Mesenchymal stem cell (in vitro differentiated cells and primary cell): ENCODE measurements at regions not wholly inside any gene's neighbourhood (a gene's known extent, or its start where the extent isn't known, plus 50 kb on each side); places are given as distances from the start of the nearest gene placed in this dataset.
"Not testable (repeated sequence)": the region's sequence is repeated elsewhere in the genome, so short reads cannot be mapped to it uniquely, and the experiment has no call there.

Source experiments
- DNase-seq: peaks from one replicate; pipeline ENCODE4 v3.0.0-alpha.2; 2013
- H2AFZ ChIP-seq: one replicate; pipeline ENCODE4 v1.6.1; 2013; ENCODE audit warnings: low read depth, mild to moderate bottlenecking, control low read depth, inconsistent platforms, low read length, moderate library complexity
- H2AK5ac ChIP-seq: 2 replicates; pipeline ENCODE4 v1.6.1; 2013; ENCODE audit warnings: low read length, moderate library complexity, mild to moderate bottlenecking, inconsistent platforms; ENCODE audit not compliant: severe bottlenecking
- H2BK120ac ChIP-seq: one replicate; pipeline ENCODE4 v1.6.1; 2013; ENCODE audit warnings: low read depth, mild to moderate bottlenecking, inconsistent platforms, low read length, moderate library complexity
- H2BK12ac ChIP-seq, 2 experiments: one replicate each; pipeline ENCODE4 v1.6.1; 2013; ENCODE audit warnings: inconsistent platforms in 2 of 2, low read length in 2 of 2, mild to moderate bottlenecking in 2 of 2, moderate library complexity in 2 of 2, control low read depth in 1 of 2
- H2BK15ac ChIP-seq: one replicate; pipeline ENCODE4 v1.6.1; 2013; ENCODE audit warnings: mild to moderate bottlenecking, low read depth, inconsistent platforms; ENCODE audit not compliant: poor library complexity, severe bottlenecking
- H2BK5ac ChIP-seq: 2 replicates; pipeline ENCODE4 v1.6.1; 2013; ENCODE audit warnings: low read depth, mild to moderate bottlenecking, low read length, control low read depth, inconsistent platforms; ENCODE audit not compliant: poor library complexity, severe bottlenecking
- H3K14ac ChIP-seq, 2 experiments: one replicate each; pipeline ENCODE4 v1.6.1; 2013; ENCODE audit warnings: inconsistent platforms in 2 of 2, low read length in 2 of 2, control low read depth in 1 of 2, mild to moderate bottlenecking in 1 of 2, moderate library complexity in 1 of 2
- H3K18ac ChIP-seq, 2 experiments: one replicate each; pipeline ENCODE4 v1.6.1; 2013; ENCODE audit warnings: inconsistent platforms in 2 of 2, low read length in 2 of 2, control low read depth in 1 of 2, low read depth in 1 of 2, mild to moderate bottlenecking in 1 of 2
- H3K23ac ChIP-seq, 2 experiments: one replicate each; pipeline ENCODE4 v1.6.1; 2013; ENCODE audit warnings: inconsistent platforms in 2 of 2, low read length in 2 of 2, mild to moderate bottlenecking in 2 of 2, moderate library complexity in 2 of 2, control low read depth in 1 of 2
- H3K27ac ChIP-seq: 2 replicates; pipeline ENCODE4 v1.5.1; 2013; ENCODE audit warnings: mild to moderate bottlenecking, moderate library complexity, low read length, control low read depth, inconsistent platforms; ENCODE audit not compliant: poor library complexity, severe bottlenecking
- H3K27me3 ChIP-seq, 2 experiments: 2 replicates each; pipeline versions ENCODE4 v1.6.1 to v1.7.0; 2013; ENCODE audit warnings: low read length in 2 of 2, mild to moderate bottlenecking in 2 of 2, moderate library complexity in 2 of 2, control low read depth in 1 of 2, inconsistent platforms in 1 of 2; ENCODE audit not compliant: control insufficient read depth in 1 of 2, insufficient read depth in 1 of 2
- H3K36me3 ChIP-seq, 2 experiments: 2 replicates each; pipeline versions ENCODE4 v1.6.1 to v1.7.0; 2013; ENCODE audit warnings: low read length in 2 of 2, control low read depth in 1 of 2, inconsistent platforms in 1 of 2, low read depth in 1 of 2, mild to moderate bottlenecking in 1 of 2; ENCODE audit not compliant: insufficient read depth in 2 of 2, control insufficient read depth in 1 of 2
- H3K4ac ChIP-seq, 2 experiments: one replicate each; pipeline ENCODE4 v1.6.1; 2013; ENCODE audit warnings: inconsistent platforms in 2 of 2, low read length in 2 of 2, mild to moderate bottlenecking in 2 of 2, moderate library complexity in 2 of 2, control low read depth in 1 of 2, low read depth in 1 of 2
- H3K4me1 ChIP-seq: 2 replicates; pipeline ENCODE4 v1.6.1; 2013; ENCODE audit warnings: low read depth, low read length, control low read depth; ENCODE audit not compliant: control insufficient read depth, insufficient read depth
- H3K4me2 ChIP-seq: 2 replicates; pipeline ENCODE4 v1.6.1; 2013; ENCODE audit warnings: low read length, mild to moderate bottlenecking, inconsistent platforms; ENCODE audit not compliant: poor library complexity, severe bottlenecking
- H3K4me3 ChIP-seq, 2 experiments: 2 replicates each; pipeline versions ENCODE4 v1.5.1 to v1.7.0; 2013; ENCODE audit warnings: low read length in 2 of 2, mild to moderate bottlenecking in 2 of 2, control low read depth in 1 of 2, low read depth in 1 of 2; ENCODE audit not compliant: insufficient read depth in 1 of 2
- H3K79me1 ChIP-seq: replicated peaks from 2 replicates; pipeline ENCODE4 v1.6.1; 2013; ENCODE audit warnings: mild to moderate bottlenecking, control low read depth, low read length, inconsistent platforms; ENCODE audit not compliant: poor library complexity, severe bottlenecking
- H3K9ac ChIP-seq: 2 replicates; pipeline ENCODE4 v1.7.0; 2013; ENCODE audit warnings: mild to moderate bottlenecking, low read length, moderate library complexity
- H3K9me3 ChIP-seq: 2 replicates; pipeline ENCODE4 v1.7.0; 2013; ENCODE audit warnings: mild to moderate bottlenecking, low read length; ENCODE audit not compliant: control insufficient read depth
- H4K8ac ChIP-seq: one replicate; pipeline ENCODE4 v1.6.1; 2013; ENCODE audit warnings: inconsistent platforms, mild to moderate bottlenecking, low read length, moderate library complexity
- H4K91ac ChIP-seq: one replicate; pipeline ENCODE4 v1.6.1; 2013; ENCODE audit warnings: mild to moderate bottlenecking, low read length, inconsistent platforms
- WGBS: methylation state at CpG from one replicate; pipeline ENCODE4 v1.1.7; 2013; ENCODE audit warnings: mixed read lengths; 5-methylcytosine and 5-hydroxymethylcytosine counted together

GRCh38 chr14:105703044-105703665 is 176.8 kb downstream of the TMEM121 start:
- not testable (repeated sequence) for H3K18ac ChIP-seq, H4K8ac ChIP-seq, H2BK120ac ChIP-seq, H2AK5ac ChIP-seq, H3K36me3 ChIP-seq, H3K23ac ChIP-seq, H3K27ac ChIP-seq, H4K91ac ChIP-seq, H2BK12ac ChIP-seq, H3K4me2 ChIP-seq, H3K14ac ChIP-seq, H3K9ac ChIP-seq, H3K4ac ChIP-seq, H3K27me3 ChIP-seq, H3K4me3 ChIP-seq, H2AFZ ChIP-seq, H2BK5ac ChIP-seq, H3K79me1 ChIP-seq, H2BK15ac ChIP-seq, H3K9me3 ChIP-seq, H3K4me1 ChIP-seq, DNase-seq
- 26% methylated on average over 5 of the region's 8 CpGs for WGBS

- H2BK15ac ChIP-seq, H3K4me2 ChIP-seq, H3K9ac ChIP-seq, H2BK120ac ChIP-seq, H3K4me1 ChIP-seq, H3K36me3 ChIP-seq, H4K91ac ChIP-seq, H3K27ac ChIP-seq, H3K9me3 ChIP-seq, H2BK12ac ChIP-seq, DNase-seq, H3K4me3 ChIP-seq, H3K79me1 ChIP-seq, H3K23ac ChIP-seq, H4K8ac ChIP-seq, H3K18ac ChIP-seq, H2AFZ ChIP-seq, H2AK5ac ChIP-seq, H2BK5ac ChIP-seq, H3K14ac ChIP-seq, H3K4ac ChIP-seq, H3K27me3 ChIP-seq: not testable (repeated sequence)
- 70% methylated on average over 4 of the region's 10 CpGs for WGBS
These were observed 177.7 kb downstream of the TMEM121 start for GRCh38 chr14:105704091-105704490.

DNA sequence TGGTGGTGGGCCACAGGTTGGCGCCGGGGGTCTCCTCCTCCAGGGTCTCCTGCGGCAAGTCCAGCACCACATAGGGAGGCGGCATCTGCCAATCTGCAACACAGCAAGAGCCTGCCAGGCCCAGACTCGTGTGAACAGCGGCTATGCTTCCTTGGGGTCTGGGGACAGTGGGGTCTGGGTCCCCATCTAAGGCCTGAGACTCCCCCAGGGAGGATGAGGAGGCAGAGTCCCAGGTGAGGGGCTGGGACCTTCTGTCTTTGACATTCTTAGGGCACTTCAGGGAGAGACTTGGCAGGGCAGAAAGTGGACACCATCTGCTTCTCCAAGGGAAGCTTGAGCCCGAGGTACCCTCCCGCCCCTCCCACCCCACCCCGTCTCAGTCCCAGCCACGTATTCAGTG is 178.1 kb downstream of the TMEM121 start:
- H2AK5ac ChIP-seq, H3K27me3 ChIP-seq, H3K79me1 ChIP-seq, H3K9me3 ChIP-seq, H4K91ac ChIP-seq, H3K36me3 ChIP-seq, H3K4ac ChIP-seq, H3K4me3 ChIP-seq, H3K4me2 ChIP-seq, H2BK15ac ChIP-seq, DNase-seq, H2BK120ac ChIP-seq, H3K14ac ChIP-seq, H3K23ac ChIP-seq, H3K9ac ChIP-seq, H3K4me1 ChIP-seq, H2BK5ac ChIP-seq, H2BK12ac ChIP-seq, H3K27ac ChIP-seq, H3K18ac ChIP-seq, H2AFZ ChIP-seq, H4K8ac ChIP-seq: not testable (repeated sequence)
- WGBS, result 43% methylated on average over 3 of the region's 10 CpGs

- not testable (repeated sequence) for H3K4me1 ChIP-seq, DNase-seq
- WGBS, result 85% methylated on average over 4 of the region's 4 CpGs
These were observed 179.1 kb downstream of the TMEM121 start for GRCh38 chr14:105705512-105705861.

More at GRCh38 chr14:105705512-105705861, 179.1 kb downstream of the TMEM121 start:
- not testable (repeated sequence) for H3K4me3 ChIP-seq, H3K9ac ChIP-seq, H4K8ac ChIP-seq, H2AFZ ChIP-seq, H3K4me2 ChIP-seq, H3K9me3 ChIP-seq, H3K4ac ChIP-seq, H3K36me3 ChIP-seq, H3K23ac ChIP-seq, H3K18ac ChIP-seq, H2BK15ac ChIP-seq, H3K79me1 ChIP-seq, H2BK120ac ChIP-seq, H2BK5ac ChIP-seq, H3K14ac ChIP-seq, H2BK12ac ChIP-seq, H2AK5ac ChIP-seq, H4K91ac ChIP-seq, H3K27ac ChIP-seq, H3K27me3 ChIP-seq
